Natural killer cell (primary cell): ENCODE measurements at regions not wholly inside any gene's neighbourhood (a gene's known extent, or its start where the extent isn't known, plus 50 kb on each side); places are given as distances from the start of the nearest gene placed in this dataset.

Source experiments
- ATAC-seq, 3 donors: fragments of 150-1000 bp in 2 of 3; fragments of 200-7000 bp in 1 of 3; cut with Tn5 transposase; 1 replicate in 1 of 3; 2 replicates in 2 of 3; pipeline ENCODE4 v1.10.0; 2021; ENCODE audit warnings: mild to moderate bottlenecking in 2 of 3, moderate library complexity in 2 of 3
- DNase-seq, 2 donors: peaks; one replicate each; pipeline versions ENCODE4 v3.0.0 to v3.0.0-alpha.2; 2013 to 2021; ENCODE audit warnings: mixed read lengths in 1 of 2
- H3K27ac ChIP-seq: one replicate; pipeline ENCODE4 v1.5.1; 2013; ENCODE audit warnings: mild to moderate bottlenecking, low read length
- H3K27me3 ChIP-seq: one replicate; pipeline ENCODE4 v1.6.1; 2013; ENCODE audit warnings: low read length; ENCODE audit not compliant: control insufficient read depth, insufficient read depth
- H3K36me3 ChIP-seq: one replicate; pipeline ENCODE4 v1.6.1; 2013; ENCODE audit warnings: low read length; ENCODE audit not compliant: control insufficient read depth, insufficient read depth
- H3K4me1 ChIP-seq: one replicate; pipeline ENCODE4 v1.6.1; 2013; ENCODE audit warnings: low read length; ENCODE audit not compliant: control insufficient read depth, insufficient read depth
- H3K4me3 ChIP-seq: one replicate; pipeline ENCODE4 v1.5.1; 2013; ENCODE audit warnings: low read length
- H3K9me3 ChIP-seq: one replicate; pipeline ENCODE4 v1.6.1; 2013; ENCODE audit warnings: low read length; ENCODE audit not compliant: control insufficient read depth, insufficient read depth
- H3K27ac Mint-ChIP-seq, 2 donors: one replicate each; pipeline ENCODE4 v1.8.0; 2022; ENCODE audit warnings: mild to moderate bottlenecking in 2 of 2, mixed read lengths in 2 of 2, moderate library complexity in 1 of 2
- H3K27me3 Mint-ChIP-seq, 2 donors: one replicate each; pipeline ENCODE4 v1.8.0; 2022; ENCODE audit warnings: low read depth in 2 of 2, mixed read lengths in 2 of 2
- H3K36me3 Mint-ChIP-seq: one replicate; pipeline ENCODE4 v1.8.0; 2022; ENCODE audit warnings: mixed read lengths
- H3K4me1 Mint-ChIP-seq, 2 donors: one replicate each; pipeline ENCODE4 v1.8.0; 2022; ENCODE audit warnings: mixed read lengths in 2 of 2
- H3K4me3 Mint-ChIP-seq: one replicate; pipeline ENCODE4 v1.8.0; 2022; ENCODE audit warnings: mild to moderate bottlenecking, moderate library complexity, mixed read lengths
- H3K9me3 Mint-ChIP-seq, 2 donors: one replicate each; pipeline ENCODE4 v1.8.0; 2022; ENCODE audit warnings: mixed read lengths in 2 of 2
- CTCF ChIP-seq: fragments of 200-600 bp; IDR thresholded peaks from one replicate; pipeline ENCODE4 v1.8.0; 2022; ENCODE audit warnings: antibody characterized with exemption
- WGBS: methylation state at CpG from one replicate; pipeline ENCODE4 v1.1.7; 2013; ENCODE audit warnings: missing lambda C conversion rate; ENCODE audit not compliant: insufficient coverage; 5-methylcytosine and 5-hydroxymethylcytosine counted together
- intact Hi-C: fragments of 100-400 bp; cut with micrococcal nuclease; formaldehyde crosslinking; loops from one replicate; pipeline ENCODE4 v1.14.2; 2022

GRCh38 chr3:66785191-66785909 lies 212.8 kb upstream of the KBTBD8 start:
- WGBS = 82% methylated on average over 6 of the region's 6 CpGs
- H3K4me3 ChIP-seq = no peak overlapping the region
- DNase-seq (no peak), ATAC-seq (no peak)
- TF ChIP-seq CTCF = no peak
- peaks cover 8 to 37% of the 10 kb centered on the region in 2 donors for H3K27me3 Mint-ChIP-seq
- H3K27me3 ChIP-seq = no peaks in the 10 kb centered on the region
- intact Hi-C loops = no loop called here
- no peaks in the 10 kb centered on the region for H3K36me3 Mint-ChIP-seq
- H3K9me3 ChIP-seq = no peaks in the 10 kb centered on the region
- no peaks in the 10 kb centered on the region for H3K4me1 Mint-ChIP-seq
- H3K36me3 ChIP-seq = no peaks in the 10 kb centered on the region
- H3K4me1 ChIP-seq = no peaks in the 10 kb centered on the region
- H3K4me3 Mint-ChIP-seq = no peak overlapping the region
- H3K27ac Mint-ChIP-seq = no peak overlapping the region
- H3K9me3 Mint-ChIP-seq = no peaks in the 10 kb centered on the region
- no peak overlapping the region for H3K27ac ChIP-seq

GRCh38 chr3:66789580-66790237 lies 208.4 kb upstream of the KBTBD8 start:
- DNase-seq (no peak), ATAC-seq (no peak)
- Histone ChIP-seq H3K4me3 (no peak overlapping the region), H3K27ac (no peak overlapping the region), H3K4me1 (no peaks in the 10 kb centered on the region), H3K9me3 (no peaks in the 10 kb centered on the region), H3K27me3 (no peaks in the 10 kb centered on the region), H3K36me3 (no peaks in the 10 kb centered on the region)
- no peaks in the 10 kb centered on the region for H3K9me3 Mint-ChIP-seq
- TF ChIP-seq CTCF = no peak
- H3K27me3 Mint-ChIP-seq = peaks cover 4 to 14% of the 10 kb centered on the region in 2 donors
- 92% methylated on average over 5 of the region's 5 CpGs for WGBS
- intact Hi-C loops = no loop called here
- H3K36me3 Mint-ChIP-seq = no peaks in the 10 kb centered on the region
- H3K4me3 Mint-ChIP-seq = no peak overlapping the region
- H3K27ac Mint-ChIP-seq = no peak overlapping the region
- H3K4me1 Mint-ChIP-seq = no peaks in the 10 kb centered on the region

GRCh38 chr3:66792086-66792485 lies 206.0 kb upstream of the KBTBD8 start:
- Mint-ChIP-seq H3K27me3 (peaks cover under 1 to 14% of the 10 kb centered on the region in 2 donors), H3K4me1 (no peaks in the 10 kb centered on the region), H3K4me3 (no peak overlapping the region), H3K36me3 (no peaks in the 10 kb centered on the region), H3K27ac (no peak overlapping the region), H3K9me3 (no peaks in the 10 kb centered on the region)
- ATAC-seq = no peak
- H3K27ac ChIP-seq = no peak overlapping the region
- H3K27me3 ChIP-seq = no peaks in the 10 kb centered on the region
- H3K9me3 ChIP-seq = no peaks in the 10 kb centered on the region
- H3K36me3 ChIP-seq = no peaks in the 10 kb centered on the region
- no peak for DNase-seq
- no peaks in the 10 kb centered on the region for H3K4me1 ChIP-seq
- intact Hi-C loops = no loop called here
- H3K4me3 ChIP-seq = no peak overlapping the region
- no peak for TF ChIP-seq CTCF
